ENCODE measurements at regions not wholly inside any gene's neighbourhood (a gene's known extent, or its start where the extent isn't known, plus 50 kb on each side); places are given as distances from the start of the nearest gene placed in this dataset.

DNA sequence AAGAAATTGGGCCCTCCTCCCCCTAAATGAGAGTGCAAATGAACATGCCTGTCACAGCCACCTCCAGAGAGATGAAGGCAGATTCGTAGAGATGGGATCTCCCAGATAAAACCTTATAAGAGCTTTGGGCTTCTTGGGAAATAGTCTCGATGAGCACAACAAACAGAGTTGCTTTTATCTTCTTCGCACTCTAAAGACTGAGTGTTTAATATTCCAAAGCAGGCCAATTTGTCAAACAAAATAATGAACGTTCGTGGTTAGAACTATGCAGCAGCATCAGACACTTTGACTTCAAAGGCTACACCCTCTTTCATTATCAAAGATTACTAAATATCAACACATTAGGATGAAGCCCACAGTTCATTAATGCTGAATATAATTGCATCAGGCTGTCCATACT lies 256.2 kb downstream of the SKIDA1 start:
- 80 to 81% methylated on average over 5 of the region's 5 CpGs for WGBS, 2 donors
- H3K27me3 ChIP-seq = no peaks in the 10 kb centered on the region
- no peak for ATAC-seq (ENCODE audit: low FRiP score in 2 of 2)
- no peak overlapping the region for H3K27ac ChIP-seq
- H3K4me1 ChIP-seq = peaks cover 0 to 7% (median 5%) of the 10 kb centered on the region in 4 donors
- H3K4me3 ChIP-seq = no peak overlapping the region
- no peak for DNase-seq
- no peaks in the 10 kb centered on the region for H3K36me3 ChIP-seq
- no peaks in the 10 kb centered on the region for H3K9me3 ChIP-seq
- no peak for TF ChIP-seq POLR2A (IDR thresholded peaks at IDR 0.05)
- TF ChIP-seq POLR2AphosphoS5 (IDR thresholded peaks at IDR 0.05) = no peak
- TF ChIP-seq, protein P1, sequence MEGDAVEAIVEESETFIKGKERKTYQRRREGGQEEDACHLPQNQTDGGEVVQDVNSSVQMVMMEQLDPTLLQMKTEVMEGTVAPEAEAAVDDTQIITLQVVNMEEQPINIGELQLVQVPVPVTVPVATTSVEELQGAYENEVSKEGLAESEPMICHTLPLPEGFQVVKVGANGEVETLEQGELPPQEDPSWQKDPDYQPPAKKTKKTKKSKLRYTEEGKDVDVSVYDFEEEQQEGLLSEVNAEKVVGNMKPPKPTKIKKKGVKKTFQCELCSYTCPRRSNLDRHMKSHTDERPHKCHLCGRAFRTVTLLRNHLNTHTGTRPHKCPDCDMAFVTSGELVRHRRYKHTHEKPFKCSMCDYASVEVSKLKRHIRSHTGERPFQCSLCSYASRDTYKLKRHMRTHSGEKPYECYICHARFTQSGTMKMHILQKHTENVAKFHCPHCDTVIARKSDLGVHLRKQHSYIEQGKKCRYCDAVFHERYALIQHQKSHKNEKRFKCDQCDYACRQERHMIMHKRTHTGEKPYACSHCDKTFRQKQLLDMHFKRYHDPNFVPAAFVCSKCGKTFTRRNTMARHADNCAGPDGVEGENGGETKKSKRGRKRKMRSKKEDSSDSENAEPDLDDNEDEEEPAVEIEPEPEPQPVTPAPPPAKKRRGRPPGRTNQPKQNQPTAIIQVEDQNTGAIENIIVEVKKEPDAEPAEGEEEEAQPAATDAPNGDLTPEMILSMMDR (IDR thresholded peaks at IDR 0.05) = no peak
- no peak for TF ChIP-seq EP300 (IDR thresholded peaks at IDR 0.05)

DNA sequence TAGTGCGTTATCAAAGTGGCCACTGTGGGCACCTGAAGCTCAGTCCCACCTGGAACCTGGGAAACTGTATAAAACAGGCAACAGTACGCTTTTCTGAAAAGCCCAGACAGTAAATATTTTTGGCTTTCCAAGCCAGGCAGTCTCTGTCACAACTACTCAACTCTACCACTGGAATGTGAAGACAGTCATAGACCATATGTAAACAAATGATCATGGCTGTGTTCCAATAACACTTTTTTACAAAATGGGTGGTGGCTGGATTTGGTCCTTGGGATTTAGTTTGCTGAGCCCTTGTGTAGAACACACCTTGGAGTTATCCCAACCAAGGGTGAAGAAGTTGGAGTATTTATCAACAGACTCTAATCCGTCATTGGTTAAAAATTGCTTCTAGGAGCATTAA lies 259.9 kb downstream of the SKIDA1 start:
- WGBS, 2 donors = 51 to 53% methylated on average over 3 of the region's 3 CpGs
- Histone ChIP-seq H3K36me3 (no peaks in the 10 kb centered on the region), H3K4me3 (no peak overlapping the region), H3K4me1 (peaks cover 0 to 7% (median 5%) of the 10 kb centered on the region in 4 donors), H3K9me3 (no peaks in the 10 kb centered on the region), H3K27me3 (no peaks in the 10 kb centered on the region), H3K27ac (no peak overlapping the region)
- ATAC-seq (ENCODE audit: low FRiP score in 2 of 2) (no peak), DNase-seq (no peak)
- TF ChIP-seq POLR2A (IDR thresholded peaks at IDR 0.05) (no peak), EP300 (IDR thresholded peaks at IDR 0.05) (no peak)
- TF ChIP-seq, protein P1 (IDR thresholded peaks at IDR 0.05) = peak in 1 of 6 experiments; percentile 9

DNA sequence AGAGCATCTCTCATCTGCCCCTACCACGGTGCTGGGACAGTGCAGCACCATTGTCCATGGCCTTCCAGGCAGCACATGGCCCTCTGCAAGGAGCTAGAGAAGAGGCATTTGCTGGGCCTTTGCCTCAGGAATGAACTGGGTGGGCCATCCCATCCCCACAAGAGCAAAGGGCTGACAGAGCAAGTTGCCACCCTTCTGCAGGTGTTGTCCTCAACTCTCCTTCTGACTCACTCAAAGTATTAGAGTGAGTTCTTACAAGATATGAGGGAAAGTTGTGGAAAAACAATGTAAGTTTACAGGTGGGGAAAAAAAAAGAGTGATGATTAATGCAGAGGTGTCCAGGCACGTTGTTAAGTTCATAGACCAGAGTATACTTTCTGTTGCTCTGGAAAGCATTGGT lies 261.2 kb downstream of the SKIDA1 start:
- peaks cover 0 to 7% (median 5%) of the 10 kb centered on the region in 4 donors for H3K4me1 ChIP-seq
- no peaks in the 10 kb centered on the region for H3K36me3 ChIP-seq
- TF ChIP-seq POLR2A (IDR thresholded peaks at IDR 0.05) (no peak), POLR2AphosphoS5 (IDR thresholded peaks at IDR 0.05) (no peak), EP300 (IDR thresholded peaks at IDR 0.05) (no peak)
- TF ChIP-seq, protein P1 (IDR thresholded peaks at IDR 0.05) = no peak
- 56 to 90% methylated on average over 1 to 2 of the region's 2 CpGs for WGBS, 2 donors
- H3K9me3 ChIP-seq = no peaks in the 10 kb centered on the region
- H3K27me3 ChIP-seq = no peaks in the 10 kb centered on the region
- DNase-seq (no peak), ATAC-seq (ENCODE audit: low FRiP score in 2 of 2) (no peak)
- H3K27ac ChIP-seq = no peak overlapping the region
- no peak overlapping the region for H3K4me3 ChIP-seq

DNA sequence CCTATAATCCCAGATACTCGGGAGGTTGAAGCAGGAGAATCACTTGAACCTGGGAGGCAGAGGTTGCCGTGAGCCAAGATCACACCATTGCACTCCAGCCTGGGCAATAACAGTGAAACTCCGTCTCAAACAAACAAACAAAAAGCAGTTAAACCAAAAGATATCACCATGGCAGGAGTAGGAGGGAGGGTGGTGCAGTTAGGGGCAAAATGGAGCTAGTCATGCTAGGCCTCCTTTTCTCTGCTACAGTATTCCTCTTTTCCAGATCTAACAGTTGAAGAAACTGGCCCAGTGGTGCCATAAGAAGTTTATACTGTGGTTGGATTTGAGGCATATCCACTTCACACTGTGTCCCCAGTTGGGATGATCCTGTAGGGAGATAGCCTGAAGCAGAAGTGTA lies 261.6 kb downstream of the SKIDA1 start:
- Histone ChIP-seq H3K9me3 (no peaks in the 10 kb centered on the region), H3K4me1 (peaks cover 0 to 7% (median 5%) of the 10 kb centered on the region in 4 donors), H3K27me3 (no peaks in the 10 kb centered on the region), H3K27ac (peak overlapping the region in 1 of 4 donors; percentile 5), H3K36me3 (no peaks in the 10 kb centered on the region), H3K4me3 (no peak overlapping the region)
- no peak for TF ChIP-seq POLR2A (IDR thresholded peaks at IDR 0.05)
- no peak for DNase-seq
- ATAC-seq (ENCODE audit: low FRiP score in 2 of 2) = no peak
- WGBS, 2 donors = 92 to 96% methylated on average over 3 of the region's 3 CpGs

DNA sequence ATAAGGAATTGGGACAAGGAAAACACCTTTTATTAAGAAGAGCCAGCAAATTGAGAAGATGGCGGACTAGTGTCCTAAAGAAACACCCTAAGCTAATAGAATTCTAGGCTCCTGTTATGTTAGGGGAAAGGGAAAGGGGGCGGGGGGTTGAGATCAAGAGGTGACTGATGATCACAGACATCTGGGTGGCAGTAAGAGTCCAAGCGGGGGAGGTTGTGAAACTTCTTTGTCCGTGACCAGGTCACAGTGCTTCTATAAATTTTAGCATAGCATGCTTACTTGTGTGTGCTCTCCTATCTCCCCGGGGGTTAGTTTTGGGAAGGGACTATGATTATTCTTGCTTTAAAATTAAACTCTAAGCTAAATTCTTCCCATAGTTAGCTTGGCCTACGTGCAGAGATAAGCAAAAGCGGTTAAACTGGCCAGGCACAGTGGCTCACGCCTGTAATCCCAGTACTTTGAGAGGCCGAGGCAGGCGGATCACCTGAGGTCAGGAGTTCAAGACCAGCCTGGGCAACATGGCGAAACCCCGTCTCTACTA lies 262.1 kb downstream of the SKIDA1 start:
- Histone ChIP-seq H3K27me3 (no peaks in the 10 kb centered on the region), H3K4me3 (no peak overlapping the region), H3K9me3 (no peaks in the 10 kb centered on the region), H3K36me3 (no peaks in the 10 kb centered on the region), H3K4me1 (peaks cover 0 to 7% (median 5%) of the 10 kb centered on the region in 4 donors), H3K27ac (peak overlapping the region in 1 of 4 donors; percentile 5)
- DNase-seq (no peak), ATAC-seq (ENCODE audit: low FRiP score in 2 of 2) (no peak)
- no peak for TF ChIP-seq POLR2AphosphoS5 (IDR thresholded peaks at IDR 0.05)
- TF ChIP-seq, protein P1 (IDR thresholded peaks at IDR 0.05) = no peak
- TF ChIP-seq POLR2A (IDR thresholded peaks at IDR 0.05) = no peak
- TF ChIP-seq EP300 (IDR thresholded peaks at IDR 0.05) = no peak
- WGBS, 2 donors = 73 to 77% methylated on average over 12 of the region's 12 CpGs
